Neural cell (in vitro differentiated cells): ENCODE measurements at regions not wholly inside any gene's neighbourhood (a gene's known extent, or its start where the extent isn't known, plus 50 kb on each side); places are given as distances from the start of the nearest gene placed in this dataset.

Experiments
- H2AFZ ChIP-seq: fragments of 200-600, 300-800 bp; sonication (generic), shearing (Covaris generic); 2 replicates; pipeline ENCODE4 v1.6.0; 2014; ENCODE audit warnings: low read depth, mild to moderate bottlenecking, antibody characterized with exemption, low read length, moderate library complexity
- H3F3A ChIP-seq: fragments of 200-600 bp; shearing (Covaris generic); 2 replicates; pipeline ENCODE4 v1.6.1; 2016; ENCODE audit warnings: mild to moderate bottlenecking, moderate library complexity, mixed read lengths, antibody characterized with exemption, low read length; ENCODE audit not compliant: insufficient read depth, poor library complexity, severe bottlenecking
- H3K27ac ChIP-seq: fragments of 200-600, 300-800 bp; sonication (generic), shearing (Covaris generic); 2 replicates; pipeline ENCODE4 v1.5.1; 2014; ENCODE audit warnings: mild to moderate bottlenecking, low read length, moderate library complexity
- H3K27me3 ChIP-seq: fragments of 300-800, 200-600 bp; sonication (generic), shearing (Covaris generic); 2 replicates; pipeline ENCODE4 v1.6.0; 2014; ENCODE audit warnings: mild to moderate bottlenecking, low read depth, low read length, moderate library complexity; ENCODE audit not compliant: insufficient read depth
- H3K36me3 ChIP-seq: fragments of 300-800, 200-600 bp; sonication (generic), shearing (Covaris generic); 2 replicates; pipeline ENCODE4 v1.5.1; 2014; ENCODE audit warnings: mild to moderate bottlenecking, antibody characterized with exemption, low read length, moderate library complexity; ENCODE audit not compliant: insufficient read depth
- H3K4me2 ChIP-seq: fragments of 300-800, 200-600 bp; sonication (generic), shearing (Covaris generic); 2 replicates; pipeline ENCODE4 v1.6.0; 2014; ENCODE audit warnings: mild to moderate bottlenecking, low read length
- H3K4me3 ChIP-seq: fragments of 300-800, 200-600 bp; sonication (generic), shearing (Covaris generic); 2 replicates; pipeline ENCODE4 v1.5.1; 2014; ENCODE audit warnings: mild to moderate bottlenecking, low read length, moderate library complexity
- H3K79me2 ChIP-seq: fragments of 200-600 bp; shearing (Covaris generic); replicated peaks from 2 replicates; pipeline ENCODE4 v1.6.0; 2014; ENCODE audit warnings: mild to moderate bottlenecking, low read length, moderate library complexity; ENCODE audit not compliant: insufficient read depth
- H3K9ac ChIP-seq: fragments of 300-800, 200-600 bp; sonication (generic), shearing (Covaris generic); 2 replicates; pipeline ENCODE4 v1.6.1; 2016; ENCODE audit warnings: mild to moderate bottlenecking, low read length, mixed read lengths
- H3K9me2 ChIP-seq: fragments of 200-600 bp; shearing (Covaris generic); 2 replicates; pipeline ENCODE4 v1.6.1; 2016; ENCODE audit warnings: mild to moderate bottlenecking, low read length, mixed read lengths; ENCODE audit not compliant: insufficient read depth
- H3K9me3 ChIP-seq: fragments of 200-600, 300-800 bp; sonication (generic), shearing (Covaris generic); 2 replicates; pipeline ENCODE4 v1.6.1; 2016; ENCODE audit warnings: mild to moderate bottlenecking, mixed run types, low read length, moderate library complexity, mixed read lengths
- H4K20me1 ChIP-seq: fragments of 200-600 bp; shearing (Covaris generic); 2 replicates; pipeline ENCODE4 v1.6.1; 2016; ENCODE audit warnings: mild to moderate bottlenecking, mixed run types; ENCODE audit not compliant: insufficient read depth
- CTCF ChIP-seq: fragments of 450-650 bp; IDR thresholded peaks from 2 replicates; pipeline ENCODE4 v1.5.1; 2014; ENCODE audit warnings: antibody characterized with exemption, mild to moderate bottlenecking, moderate library complexity; ENCODE audit not compliant: poor library complexity, severe bottlenecking
- EP300 ChIP-seq: fragments of 450-650 bp; conservative IDR thresholded peaks from 2 replicates; pipeline ENCODE4 v1.6.1; 2014; ENCODE audit warnings: antibody characterized with exemption, mild to moderate bottlenecking, moderate library complexity; ENCODE audit not compliant: poor library complexity, severe bottlenecking
- EZH2 ChIP-seq: fragments of 200-600, 300-800 bp; shearing (Covaris generic), sonication (generic); IDR thresholded peaks from 2 replicates; pipeline ENCODE4 v1.6.1; 2014; ENCODE audit warnings: antibody characterized with exemption, low read length, borderline replicate concordance, mild to moderate bottlenecking; ENCODE audit not compliant: insufficient read depth, poor library complexity, severe bottlenecking
- MXI1 ChIP-seq: fragments of 450-650 bp; conservative IDR thresholded peaks from 2 replicates; pipeline ENCODE4 v1.6.1; 2014; ENCODE audit warnings: antibody characterized with exemption, mild to moderate bottlenecking; ENCODE audit not compliant: poor library complexity, severe bottlenecking
- POLR2AphosphoS5 ChIP-seq: IDR thresholded peaks from 2 replicates; pipeline ENCODE4 v1.6.1; 2012
- RAD21 ChIP-seq: fragments of 450-650 bp; conservative IDR thresholded peaks from 2 replicates; pipeline ENCODE4 v1.6.1; 2014; ENCODE audit warnings: antibody characterized with exemption, mild to moderate bottlenecking, moderate library complexity
- REST ChIP-seq: IDR thresholded peaks from 2 replicates; pipeline ENCODE4 v1.6.1; 2012; ENCODE audit warnings: borderline replicate concordance
- SMC3 ChIP-seq: fragments of 450-650 bp; conservative IDR thresholded peaks from 2 replicates; pipeline ENCODE4 v1.6.1; 2014; ENCODE audit warnings: antibody characterized with exemption, mild to moderate bottlenecking, moderate library complexity; ENCODE audit not compliant: poor library complexity
- TAF1 ChIP-seq: IDR thresholded peaks from 2 replicates; pipeline ENCODE4 v1.6.1; 2012; ENCODE audit warnings: low read depth

- H3K4me3 ChIP-seq = no peak overlapping the region
- no peak overlapping the region for H3K9ac ChIP-seq
Observed at GRCh38 chr6:170232186-170233002, 58.5 kb downstream of the DLL1 start.

More at GRCh38 chr6:170232186-170233002, 58.5 kb downstream of the DLL1 start:
- H3K27me3 ChIP-seq = no peaks in the 10 kb centered on the region
- no peak overlapping the region for H2AFZ ChIP-seq
- no peaks in the 10 kb centered on the region for H3K9me3 ChIP-seq
- H3F3A ChIP-seq = no peaks in the 10 kb centered on the region
- no peak for TF ChIP-seq POLR2AphosphoS5
- TF ChIP-seq CTCF = no peak
- TF ChIP-seq MXI1 = no peak
- TF ChIP-seq REST = no peak
- TF ChIP-seq SMC3 = no peak
- no peak for TF ChIP-seq TAF1
- TF ChIP-seq EP300 = no peak
- no peak for TF ChIP-seq EZH2
- no peak for TF ChIP-seq RAD21
- no peaks in the 10 kb centered on the region for H3K79me2 ChIP-seq
- H4K20me1 ChIP-seq = no peaks in the 10 kb centered on the region
- H3K4me2 ChIP-seq = no peak overlapping the region
- no peak overlapping the region for H3K27ac ChIP-seq
- H3K9me2 ChIP-seq = no peaks in the 10 kb centered on the region
- H3K36me3 ChIP-seq = no peaks in the 10 kb centered on the region
